Suprapubic skin (tissue), 4 donors: ENCODE measurements at regions not wholly inside any gene's neighbourhood (a gene's known extent, or its start where the extent isn't known, plus 50 kb on each side); places are given as distances from the start of the nearest gene placed in this dataset.

Experiments used
- DNase-seq, 2 donors: peaks; one replicate each; pipeline ENCODE4 v3.0.0-alpha.2; 2019; ENCODE audit warnings: low spot score in 2 of 2
- H3K27ac ChIP-seq: fragments of 200-600 bp; sonication (generic); one replicate; pipeline ENCODE4 v1.5.1; 2019
- H3K27me3 ChIP-seq: fragments of 200-600 bp; sonication (generic); one replicate; pipeline ENCODE4 v1.5.1; 2019
- H3K36me3 ChIP-seq: fragments of 200-600 bp; sonication (generic); one replicate; pipeline ENCODE4 v1.5.1; 2019
- H3K4me1 ChIP-seq: fragments of 200-600 bp; sonication (generic); one replicate; pipeline ENCODE4 v1.5.1; 2019
- H3K4me3 ChIP-seq: fragments of 200-600 bp; sonication (generic); one replicate; pipeline ENCODE4 v1.5.1; 2019; ENCODE audit warnings: mild to moderate bottlenecking
- H3K9me3 ChIP-seq: fragments of 200-600 bp; sonication (generic); one replicate; pipeline ENCODE4 v1.5.1; 2019
- CTCF ChIP-seq, 2 donors: fragments of 200-600 bp in 1 of 2; fragments of 450-650 bp in 1 of 2; sonication (generic) in 1 of 2; IDR thresholded peaks; one replicate each; pipeline ENCODE4 v1.5.1; 2016 to 2019; ENCODE audit warnings: antibody characterized with exemption in 2 of 2, mild to moderate bottlenecking in 1 of 2, moderate library complexity in 1 of 2
- EP300 ChIP-seq: sonication (generic); formaldehyde crosslinking; IDR thresholded peaks from one replicate; pipeline ENCODE4 v1.6.1; 2017; ENCODE audit warnings: antibody characterized with exemption
- POLR2A ChIP-seq, 2 donors: fragments of 450-650 bp; IDR thresholded peaks; one replicate each; pipeline ENCODE4 v1.6.1; 2017; ENCODE audit warnings: antibody characterized with exemption in 2 of 2, mild to moderate bottlenecking in 2 of 2, moderate library complexity in 2 of 2
- POLR2AphosphoS5 ChIP-seq, 3 donors: sonication (generic); formaldehyde crosslinking; IDR thresholded peaks; one replicate each; pipeline ENCODE4 v1.6.1; 2017; ENCODE audit warnings: antibody characterized with exemption in 3 of 3
- WGBS: methylation state at CpG from one replicate; pipeline ENCODE4 v1.1.5; 2018; 5-methylcytosine and 5-hydroxymethylcytosine counted together

GRCh38 chr5:74991522-74991921 lies 60.8 kb downstream of the GCNT4 start:
- H3K27ac ChIP-seq = no peak overlapping the region
- H3K4me3 ChIP-seq = no peak overlapping the region
- no peaks in the 10 kb centered on the region for H3K4me1 ChIP-seq
- no peaks in the 10 kb centered on the region for H3K27me3 ChIP-seq
- DNase-seq = no peak
- TF ChIP-seq POLR2AphosphoS5 (IDR thresholded peaks at IDR 0.05) (no peak), POLR2A (IDR thresholded peaks at IDR 0.05) (no peak), EP300 (no peak), CTCF (IDR thresholded peaks at IDR 0.05) (no peak)
- WGBS = 83% methylated on average over 2 of the region's 2 CpGs
- H3K36me3 ChIP-seq = no peaks in the 10 kb centered on the region
- H3K9me3 ChIP-seq = no peaks in the 10 kb centered on the region

GRCh38 chr5:74990194-74990593 lies 62.2 kb downstream of the GCNT4 start:
- WGBS = 95% methylated on average over 6 of the region's 6 CpGs

GRCh38 chr5:74988273-74988983 lies 63.9 kb downstream of the GCNT4 start:
- TF ChIP-seq POLR2A (IDR thresholded peaks at IDR 0.05) (no peak), POLR2AphosphoS5 (IDR thresholded peaks at IDR 0.05) (no peak), EP300 (no peak), CTCF (IDR thresholded peaks at IDR 0.05) (no peak)
- 98% methylated on average over 2 of the region's 2 CpGs for WGBS
- no peak for DNase-seq

More at GRCh38 chr5:74990194-74990593, 62.2 kb downstream of the GCNT4 start:
- TF ChIP-seq CTCF (IDR thresholded peaks at IDR 0.05) = no peak
- Histone ChIP-seq H3K4me3 (no peak overlapping the region), H3K9me3 (no peaks in the 10 kb centered on the region), H3K27me3 (no peaks in the 10 kb centered on the region), H3K36me3 (no peaks in the 10 kb centered on the region), H3K4me1 (no peaks in the 10 kb centered on the region), H3K27ac (no peak overlapping the region)
- DNase-seq = no peak

GRCh38 chr5:74978345-74978744 lies 74.0 kb downstream of the GCNT4 start:
- 78% methylated on average over 1 of the region's 1 CpG for WGBS
- H3K36me3 ChIP-seq = no peaks in the 10 kb centered on the region
- no peak for TF ChIP-seq CTCF (IDR thresholded peaks at IDR 0.05)
- no peak for TF ChIP-seq POLR2A (IDR thresholded peaks at IDR 0.05)
- TF ChIP-seq POLR2AphosphoS5 (IDR thresholded peaks at IDR 0.05) = no peak
- no peak for TF ChIP-seq EP300
- no peaks in the 10 kb centered on the region for H3K27me3 ChIP-seq
- H3K4me3 ChIP-seq = no peak overlapping the region
- DNase-seq = no peak
- H3K4me1 ChIP-seq = no peaks in the 10 kb centered on the region
- H3K9me3 ChIP-seq = no peaks in the 10 kb centered on the region
- no peak overlapping the region for H3K27ac ChIP-seq

More at GRCh38 chr5:74988273-74988983, 63.9 kb downstream of the GCNT4 start:
- Histone ChIP-seq H3K27me3 (no peaks in the 10 kb centered on the region), H3K4me3 (no peak overlapping the region), H3K4me1 (no peaks in the 10 kb centered on the region), H3K27ac (no peak overlapping the region), H3K9me3 (no peaks in the 10 kb centered on the region), H3K36me3 (no peaks in the 10 kb centered on the region)

GRCh38 chr5:74977471-74977870 lies 74.9 kb downstream of the GCNT4 start:
- Histone ChIP-seq H3K4me3 (no peak overlapping the region), H3K27ac (no peak overlapping the region), H3K4me1 (no peaks in the 10 kb centered on the region), H3K9me3 (no peaks in the 10 kb centered on the region), H3K27me3 (no peaks in the 10 kb centered on the region), H3K36me3 (no peaks in the 10 kb centered on the region)
- WGBS = 77% methylated on average over 6 of the region's 6 CpGs
- DNase-seq = no peak
- TF ChIP-seq CTCF (IDR thresholded peaks at IDR 0.05) = no peak
- TF ChIP-seq POLR2A (IDR thresholded peaks at IDR 0.05) = no peak
- TF ChIP-seq POLR2AphosphoS5 (IDR thresholded peaks at IDR 0.05) = no peak
- TF ChIP-seq EP300 = no peak
